ENCODE measurements at regions not wholly inside any gene's neighbourhood (a gene's known extent, or its start where the extent isn't known, plus 50 kb on each side); places are given as distances from the start of the nearest gene placed in this dataset.

DNA sequence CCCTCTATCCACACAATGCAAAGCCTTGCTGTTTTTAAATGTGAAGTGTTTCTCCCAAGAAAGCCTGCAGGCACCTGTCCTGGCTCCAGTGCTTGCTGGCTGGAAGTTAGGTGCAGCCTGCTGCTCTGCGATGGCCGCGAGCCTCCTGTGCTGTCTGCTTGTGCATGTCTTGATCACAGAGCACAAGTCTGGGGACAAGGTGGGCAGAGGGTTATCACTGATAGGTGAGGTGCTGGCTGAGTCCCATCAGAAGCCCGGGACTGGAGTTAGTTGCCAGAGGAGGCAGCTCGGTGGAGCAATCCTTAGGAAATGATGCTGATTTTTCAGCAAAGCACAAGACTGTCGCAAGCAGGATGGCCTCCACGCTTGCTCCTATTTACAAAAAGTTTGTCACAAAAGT is 137.8 kb upstream of the AJAP1 start:
- TF ChIP-seq CTCF (IDR thresholded peaks at IDR 0.05), result no peak
- no peak for TF ChIP-seq POLR2A (IDR thresholded peaks at IDR 0.05)
